Activated gamma-delta T cell treated with Interleukin-2 at 50 U/mL for 16 hours (primary cell): ENCODE measurements at regions not wholly inside any gene's neighbourhood (a gene's known extent, or its start where the extent isn't known, plus 50 kb on each side); places are given as distances from the start of the nearest gene placed in this dataset.
"Not testable (repeated sequence)": the region's sequence is repeated elsewhere in the genome, so short reads cannot be mapped to it uniquely, and the experiment has no call there.

Source experiments
- DNase-seq: peaks from one replicate; pipeline ENCODE4 v3.0.0-alpha.2; 2020

DNA sequence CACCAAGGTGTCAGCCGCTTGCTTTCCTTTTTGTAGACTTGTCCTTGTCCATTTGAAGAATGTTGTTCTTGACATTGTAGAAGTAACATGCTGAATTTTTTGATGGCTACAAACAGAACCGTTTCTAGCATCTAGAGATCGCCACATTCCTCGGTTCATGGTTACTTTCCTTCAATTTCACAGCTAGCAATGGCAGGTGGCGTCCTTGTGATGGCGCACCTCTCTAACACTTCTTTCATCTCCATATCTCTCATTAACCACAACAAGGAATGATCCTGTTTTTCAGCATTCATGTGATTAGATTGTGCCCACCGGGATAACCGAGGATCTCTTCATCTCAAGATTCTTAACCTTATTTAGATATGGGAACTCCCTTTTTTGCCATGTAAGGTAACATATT is 2129.8 kb downstream of the NCAM2 start:
- no peak for DNase-seq

DNA sequence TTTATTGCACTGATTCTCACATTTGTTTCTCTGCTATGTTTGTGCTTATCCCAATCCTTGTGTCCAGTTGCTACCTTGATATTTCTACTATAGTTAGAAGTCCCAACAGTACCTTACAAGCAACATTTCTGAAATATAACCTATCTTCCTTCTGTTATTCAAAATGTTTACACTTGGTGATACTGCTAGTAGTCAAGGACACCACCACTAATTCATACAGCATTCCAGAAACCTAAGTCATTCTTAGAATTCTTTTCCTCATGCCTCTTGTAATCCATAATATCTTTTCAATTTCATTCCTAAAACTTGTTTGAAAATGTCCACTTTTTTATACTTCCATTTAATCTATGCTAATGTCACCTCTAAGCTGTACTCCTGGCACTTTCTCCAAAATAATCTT is 2132.1 kb downstream of the NCAM2 start:
- no peak for DNase-seq

DNA sequence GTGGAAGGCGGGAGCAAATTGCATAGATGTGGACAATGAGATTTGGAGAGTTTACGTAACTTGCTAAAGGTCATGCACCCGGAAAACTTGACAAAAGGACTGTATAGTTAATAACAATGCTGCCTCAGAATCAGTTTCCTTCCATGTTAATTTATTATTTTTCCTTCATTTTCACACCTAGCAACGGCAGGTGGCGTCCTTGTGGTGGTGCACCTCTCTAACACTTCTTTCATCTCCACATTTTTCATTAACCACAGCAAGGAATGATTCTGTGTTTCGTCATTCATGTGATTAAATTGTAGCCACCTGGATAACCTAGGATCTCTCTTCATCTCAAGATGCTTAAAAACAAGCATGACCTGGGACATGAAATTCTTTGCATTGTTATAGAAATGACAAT is 2133.0 kb downstream of the NCAM2 start:
- no peak for DNase-seq

DNA sequence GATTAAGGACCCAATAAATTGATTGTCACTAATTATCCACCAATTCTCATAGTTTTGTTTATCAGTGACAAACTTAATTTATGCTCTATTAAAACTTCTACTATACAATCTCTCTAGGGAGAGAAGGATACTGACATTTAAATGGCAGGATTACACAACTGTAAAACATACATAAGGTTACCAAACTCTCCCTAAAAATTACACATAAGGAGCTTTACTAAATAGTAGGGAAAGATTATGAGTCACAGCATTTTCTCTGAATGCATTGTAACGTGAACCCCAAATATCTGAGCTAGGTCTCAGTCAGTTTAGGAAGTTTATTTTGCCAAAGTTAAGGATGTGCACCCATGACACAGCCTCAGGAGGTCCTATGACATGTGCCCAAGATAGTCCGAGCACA is 2140.6 kb downstream of the NCAM2 start:
- no peak for DNase-seq

DNA sequence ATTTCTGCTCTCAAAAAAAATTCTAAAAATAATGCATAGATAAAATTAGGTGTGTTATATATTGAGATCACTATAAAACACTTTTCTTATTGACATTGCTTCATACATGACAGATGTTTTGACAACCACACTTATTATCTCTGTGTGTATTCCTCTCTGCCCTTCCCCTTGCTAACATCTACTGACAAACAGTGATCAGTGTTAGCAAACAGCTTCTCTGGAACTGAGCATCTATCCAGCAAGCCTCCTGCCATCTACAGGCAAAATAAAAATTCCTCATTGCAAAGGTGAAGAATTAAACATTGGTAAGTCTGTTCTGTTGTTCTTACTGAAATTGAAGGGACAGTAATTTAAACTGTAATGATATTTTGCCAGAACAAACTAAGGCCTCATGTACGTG is 2153.9 kb downstream of the NCAM2 start:
- DNase-seq: no peak

DNA sequence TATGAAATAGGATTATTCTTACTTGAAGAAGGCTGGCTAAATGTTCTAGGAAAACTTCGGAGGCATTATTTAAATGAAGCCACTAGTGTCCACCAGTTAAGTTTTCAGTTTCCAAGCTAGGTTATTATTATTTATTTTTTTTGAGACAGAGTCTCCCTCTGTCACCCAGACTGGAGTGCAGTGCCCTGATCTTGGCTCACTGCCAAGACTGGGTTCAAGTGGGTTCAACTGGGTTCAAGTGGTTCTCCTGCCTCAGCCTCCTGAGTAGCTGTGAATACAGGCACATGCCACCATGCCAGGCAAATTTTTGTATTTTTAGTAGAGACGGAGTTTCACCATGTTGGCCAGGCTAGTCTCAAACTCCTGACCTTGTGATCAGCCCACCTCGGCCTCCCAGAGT is 2155.6 kb downstream of the NCAM2 start:
- not testable (repeated sequence) for DNase-seq

DNA sequence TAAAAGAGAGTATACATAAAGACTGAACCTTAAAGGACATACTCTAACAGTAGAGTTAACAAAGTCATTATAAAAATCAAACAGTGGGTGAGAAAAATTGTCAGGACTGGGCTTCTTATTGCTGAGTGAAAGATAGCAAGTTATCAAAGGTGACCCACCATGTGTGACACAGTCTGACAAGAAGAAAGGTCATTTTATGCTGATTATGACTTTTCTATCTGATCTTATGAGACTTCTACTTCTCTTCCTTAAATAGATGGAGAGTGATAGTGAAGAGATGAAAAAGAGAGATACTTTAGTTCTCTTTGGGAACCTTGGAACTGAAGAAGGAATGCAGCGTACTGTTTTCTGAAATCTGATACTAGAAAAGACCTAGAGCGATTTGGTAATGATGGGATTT is 2157.1 kb downstream of the NCAM2 start:
- DNase-seq: no peak

DNA sequence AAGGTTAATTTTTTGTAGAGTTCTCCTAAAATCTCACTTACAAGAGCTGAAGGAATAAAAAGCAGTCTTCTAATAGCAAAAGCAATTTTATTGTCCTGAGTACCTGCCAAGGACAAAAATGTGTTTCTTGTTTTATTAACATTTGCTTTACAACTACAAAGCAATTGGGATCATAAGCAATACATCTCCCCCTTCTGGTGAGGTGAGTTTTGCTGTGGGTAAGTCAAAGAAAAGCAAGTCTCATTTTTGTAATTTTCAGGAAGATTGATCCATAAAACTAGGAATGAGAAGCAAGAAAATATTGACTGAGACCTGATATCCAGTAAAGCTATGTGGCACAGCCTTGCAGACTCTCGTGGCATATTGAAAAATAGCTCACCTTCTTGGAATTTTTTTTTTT is 2162.7 kb downstream of the NCAM2 start:
- DNase-seq: no peak

DNA sequence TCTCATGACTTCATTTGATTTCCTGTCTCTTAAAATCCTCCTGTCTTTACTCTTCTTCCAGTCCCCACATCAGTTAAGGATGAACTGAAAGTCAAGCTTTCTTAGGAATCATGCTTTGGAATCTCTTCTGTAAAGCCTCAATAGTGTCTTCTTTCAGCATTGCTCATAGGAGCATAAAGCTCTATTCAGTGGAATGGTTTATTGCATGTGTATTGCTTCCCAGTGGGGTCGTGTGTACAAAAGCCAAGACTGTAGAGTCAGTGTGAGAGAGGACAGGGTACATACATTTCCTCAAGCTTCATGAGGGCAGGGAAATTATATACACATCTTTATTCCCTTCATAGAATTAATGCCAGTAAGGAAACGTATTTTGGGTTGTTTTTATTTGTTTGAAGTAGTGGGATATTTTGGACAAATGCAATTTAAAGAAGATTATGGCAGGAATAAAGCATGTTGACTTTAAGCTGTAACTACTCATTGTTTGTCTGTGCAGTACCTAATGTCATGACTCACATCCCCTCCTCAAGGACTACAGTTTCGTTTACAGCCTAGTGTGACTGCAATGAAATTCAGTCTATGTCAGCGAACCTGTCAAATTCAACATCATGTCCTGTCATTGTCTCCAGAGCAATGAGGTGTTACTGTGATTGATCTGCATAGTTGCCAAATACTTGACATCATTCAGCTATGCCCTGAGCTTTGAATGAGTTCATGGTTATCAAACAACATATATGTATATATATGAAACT is 2164.2 kb downstream of the NCAM2 start:
- DNase-seq: no peak
